BJ (cell line): ENCODE measurements at regions not wholly inside any gene's neighbourhood (a gene's known extent, or its start where the extent isn't known, plus 50 kb on each side); places are given as distances from the start of the nearest gene placed in this dataset.
"Not testable (repeated sequence)": the region's sequence is repeated elsewhere in the genome, so short reads cannot be mapped to it uniquely, and the experiment has no call there.

Experiments used
- CTCF ChIA-PET: fragments of 350-600 bp; formaldehyde crosslinking; extraction: SDS; loops from one replicate; lab custom pipeline; 2021; ENCODE audit warnings: antibody characterized with exemption, inconsistent platforms; lab: Yijun Ruan, JAX
- POLR2A ChIA-PET: fragments of 300-600 bp; sonication (Branson Sonifier 250); formaldehyde crosslinking; extraction: SDS; loops from one replicate; lab custom pipeline; 2021; ENCODE audit warnings: antibody characterized with exemption; lab: Charles Lee
- DNase-seq: peaks from one replicate; pipeline ENCODE4 v3.0.0-alpha.2; 2011; ENCODE audit warnings: low read depth
- H3K27me3 ChIP-seq: 2 replicates; pipeline ENCODE4 v1.6.0; 2011; ENCODE audit warnings: low read length; ENCODE audit not compliant: control insufficient read depth, insufficient read depth
- H3K36me3 ChIP-seq: 2 replicates; pipeline ENCODE4 v1.5.1; 2011; ENCODE audit warnings: low read length; ENCODE audit not compliant: control insufficient read depth, insufficient read depth
- H3K4me3 ChIP-seq: 2 replicates; pipeline ENCODE4 v1.5.1; 2011; ENCODE audit warnings: low read depth, mild to moderate bottlenecking, control low read depth, low read length
- TF ChIP-seq, protein P1 (sequence below): IDR thresholded peaks from 2 replicates; pipeline ENCODE4 v1.5.1; 2011; ENCODE audit warnings: low read depth, mild to moderate bottlenecking, control low read depth, inconsistent platforms, low read length, moderate library complexity; ENCODE audit not compliant: insufficient read depth

DNA sequence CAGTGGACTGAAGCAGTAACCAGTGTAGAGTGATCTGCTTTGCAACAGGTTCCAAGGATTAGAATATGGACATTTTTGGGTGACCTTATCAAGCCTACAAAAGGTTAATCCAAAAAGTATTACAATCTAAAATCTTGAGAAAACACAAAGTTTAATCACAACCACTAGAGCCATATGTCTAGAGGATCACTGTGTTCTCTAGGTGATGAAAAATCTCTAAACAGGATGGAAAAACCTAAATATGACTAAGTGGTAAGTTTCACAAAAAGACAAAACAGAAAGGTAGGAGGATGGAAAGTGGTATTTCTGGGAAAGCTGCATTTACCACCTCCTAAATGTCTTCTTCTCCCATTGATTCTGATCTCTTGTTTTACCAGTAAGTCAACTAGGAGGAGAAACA, 411.1 kb upstream of the CXADR start:
- no peak for DNase-seq
- POLR2A ChIA-PET, result no interaction called here
- Histone ChIP-seq H3K27me3 (no peaks in the 10 kb centered on the region), H3K4me3 (no peak overlapping the region), H3K36me3 (no peaks in the 10 kb centered on the region)
- CTCF ChIA-PET, result no interaction called here
- TF ChIP-seq, protein P1, sequence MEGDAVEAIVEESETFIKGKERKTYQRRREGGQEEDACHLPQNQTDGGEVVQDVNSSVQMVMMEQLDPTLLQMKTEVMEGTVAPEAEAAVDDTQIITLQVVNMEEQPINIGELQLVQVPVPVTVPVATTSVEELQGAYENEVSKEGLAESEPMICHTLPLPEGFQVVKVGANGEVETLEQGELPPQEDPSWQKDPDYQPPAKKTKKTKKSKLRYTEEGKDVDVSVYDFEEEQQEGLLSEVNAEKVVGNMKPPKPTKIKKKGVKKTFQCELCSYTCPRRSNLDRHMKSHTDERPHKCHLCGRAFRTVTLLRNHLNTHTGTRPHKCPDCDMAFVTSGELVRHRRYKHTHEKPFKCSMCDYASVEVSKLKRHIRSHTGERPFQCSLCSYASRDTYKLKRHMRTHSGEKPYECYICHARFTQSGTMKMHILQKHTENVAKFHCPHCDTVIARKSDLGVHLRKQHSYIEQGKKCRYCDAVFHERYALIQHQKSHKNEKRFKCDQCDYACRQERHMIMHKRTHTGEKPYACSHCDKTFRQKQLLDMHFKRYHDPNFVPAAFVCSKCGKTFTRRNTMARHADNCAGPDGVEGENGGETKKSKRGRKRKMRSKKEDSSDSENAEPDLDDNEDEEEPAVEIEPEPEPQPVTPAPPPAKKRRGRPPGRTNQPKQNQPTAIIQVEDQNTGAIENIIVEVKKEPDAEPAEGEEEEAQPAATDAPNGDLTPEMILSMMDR, result no peak

DNA sequence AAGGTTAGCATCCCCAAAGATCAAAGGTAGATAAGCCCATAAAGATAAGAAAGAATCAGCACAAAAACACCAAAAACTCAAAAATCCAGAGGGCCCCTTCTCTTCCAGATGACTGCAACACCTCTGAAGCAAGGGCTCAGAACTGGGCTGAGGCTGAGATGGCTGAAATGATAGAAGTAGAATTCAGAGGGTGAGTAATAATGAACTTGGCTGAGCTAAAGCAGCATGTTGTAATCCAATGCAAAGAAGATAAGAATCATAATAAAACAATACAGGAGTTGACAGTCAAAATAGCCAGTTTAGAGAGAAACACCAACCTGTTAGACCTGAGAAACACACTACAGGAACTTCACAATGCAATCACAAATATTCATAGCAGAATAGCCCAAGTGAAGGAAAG, 406.9 kb upstream of the CXADR start:
- H3K27me3 ChIP-seq, result no peaks in the 10 kb centered on the region
- CTCF ChIA-PET, result no interaction called here
- H3K4me3 ChIP-seq, result no peak overlapping the region
- POLR2A ChIA-PET, result no interaction called here
- no peak for DNase-seq
- no peaks in the 10 kb centered on the region for H3K36me3 ChIP-seq
- TF ChIP-seq, protein P1, result no peak

DNA sequence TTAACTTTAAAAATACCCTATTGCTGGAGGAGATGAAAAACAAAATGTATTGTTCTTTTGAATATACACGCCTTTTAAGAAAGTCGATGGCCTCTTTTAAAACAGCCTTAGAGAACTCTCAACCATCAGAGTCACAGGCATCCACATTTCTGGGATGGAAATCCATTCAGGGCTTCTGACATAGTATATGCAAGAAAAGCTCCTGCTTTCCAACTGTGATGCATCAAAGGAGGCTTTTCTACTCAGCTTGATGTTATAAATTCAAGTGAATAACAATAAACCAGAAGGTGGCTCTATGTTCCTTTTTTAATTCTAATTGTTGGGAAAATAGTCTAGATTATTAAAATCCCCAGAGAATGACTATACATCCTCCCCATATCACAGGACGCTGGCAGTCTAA, 398.8 kb upstream of the CXADR start:
- H3K36me3 ChIP-seq, result no peaks in the 10 kb centered on the region
- no peak overlapping the region for H3K4me3 ChIP-seq
- no peak for DNase-seq
- TF ChIP-seq, protein P1, result no peak
- no peaks in the 10 kb centered on the region for H3K27me3 ChIP-seq
- ChIA-PET POLR2A (no interaction called here), CTCF (no interaction called here)

DNA sequence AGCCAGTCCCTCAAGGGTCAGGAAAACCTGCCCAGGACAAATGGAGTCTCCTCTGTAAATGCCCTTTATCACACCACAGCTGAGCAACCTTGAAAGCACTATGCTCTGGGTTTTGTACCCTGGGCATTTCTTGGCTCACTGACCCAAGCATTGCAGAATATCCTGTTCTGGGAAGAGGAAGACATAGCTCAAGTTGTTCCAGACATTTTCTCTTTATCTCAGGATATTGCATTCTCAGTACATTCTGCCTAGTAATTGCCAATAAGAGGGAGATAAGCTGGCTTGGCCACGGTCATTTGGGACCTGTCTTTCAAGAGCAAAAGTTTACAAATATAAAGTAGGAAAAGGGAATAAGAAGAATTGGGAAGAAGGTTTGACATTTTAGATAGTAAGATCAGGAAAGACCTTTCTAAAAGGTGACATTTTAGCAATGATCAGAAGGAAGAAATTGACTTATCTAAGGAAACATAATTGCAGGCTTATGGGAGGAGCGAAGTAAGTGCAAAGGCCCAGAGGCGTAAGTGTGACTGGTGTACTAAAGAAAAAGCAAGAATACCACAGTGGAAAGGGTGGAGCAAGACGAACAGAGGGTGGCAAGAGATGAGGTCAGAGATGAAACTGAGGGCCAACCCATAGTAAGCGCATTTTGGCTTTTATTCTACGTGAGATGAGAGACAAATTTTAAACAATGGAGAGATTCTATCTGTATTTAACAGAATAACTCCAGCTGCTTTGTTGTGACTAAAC, 394.0 kb upstream of the CXADR start:
- ChIA-PET POLR2A (no interaction called here), CTCF (no interaction called here)
- DNase-seq, result no peak

DNA sequence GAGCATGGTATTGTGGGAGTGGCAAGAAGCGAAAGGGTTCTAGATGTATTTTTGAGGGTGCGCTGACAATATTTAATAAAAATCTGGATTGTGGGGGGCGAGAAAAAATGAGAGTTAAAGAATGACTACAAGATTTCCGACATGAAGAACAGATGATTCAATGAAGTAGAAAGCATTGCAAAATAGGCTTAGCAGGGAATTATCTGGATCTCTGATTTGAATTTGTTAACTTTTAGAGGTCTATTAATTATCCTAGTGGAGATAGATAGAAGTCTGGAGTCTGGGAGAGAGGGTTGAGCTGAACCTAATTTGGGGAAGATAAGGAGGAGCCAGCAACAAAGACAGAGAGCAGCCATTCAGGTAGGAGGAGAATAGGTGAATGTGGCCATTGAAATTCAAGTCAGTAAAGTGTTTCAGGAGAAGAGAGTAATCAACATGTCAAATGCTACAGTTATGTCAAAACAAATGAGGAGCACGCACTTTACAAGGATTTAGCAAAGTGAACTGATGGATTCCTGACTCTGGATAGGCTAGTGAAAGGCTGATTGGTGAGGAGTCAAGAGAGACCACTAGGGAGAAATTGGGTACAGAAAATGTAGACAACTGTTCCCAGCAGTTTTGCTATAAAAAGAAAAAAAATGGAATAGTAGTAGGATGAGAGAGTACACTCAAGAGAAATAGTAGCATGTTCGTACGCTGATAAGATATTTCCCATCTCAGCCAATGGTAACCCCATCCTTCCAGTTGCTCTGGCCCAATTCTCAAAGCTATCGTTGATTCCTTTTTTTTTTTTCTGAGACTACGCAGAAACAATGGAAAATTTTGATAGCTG, 393.2 kb upstream of the CXADR start:
- no peak for DNase-seq
- Histone ChIP-seq H3K4me3 (no peak overlapping the region), H3K36me3 (no peaks in the 10 kb centered on the region), H3K27me3 (no peaks in the 10 kb centered on the region)
- CTCF ChIA-PET, result no interaction called here
- TF ChIP-seq, protein P1, result no peak
- POLR2A ChIA-PET, result no interaction called here

More for the DNA sequence above, 394.0 kb upstream of the CXADR start:
- no peak overlapping the region for H3K4me3 ChIP-seq
- H3K36me3 ChIP-seq, result no peaks in the 10 kb centered on the region
- TF ChIP-seq, protein P1, result no peak
- H3K27me3 ChIP-seq, result no peaks in the 10 kb centered on the region

DNA sequence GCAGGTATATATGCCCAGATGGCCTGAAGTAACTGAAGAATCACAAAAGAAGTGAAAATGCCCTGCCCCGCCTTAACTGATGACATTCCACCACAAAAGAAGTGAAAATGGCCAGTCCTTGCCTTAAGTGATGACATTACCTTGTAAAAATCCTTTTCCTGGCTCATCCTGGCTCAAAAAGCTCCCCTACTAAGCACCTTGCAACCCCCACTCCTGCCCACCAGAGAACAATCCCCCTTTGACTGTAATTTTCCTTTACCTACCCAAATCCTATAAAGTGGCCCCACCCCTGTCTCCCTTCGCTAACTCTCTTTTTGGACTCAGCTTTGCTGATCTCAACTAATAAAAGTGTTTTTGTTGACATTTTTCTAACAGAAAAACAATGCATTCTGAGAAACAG, 385.4 kb upstream of the CXADR start:
- H3K36me3 ChIP-seq, H3K27me3 ChIP-seq, H3K4me3 ChIP-seq, CTCF ChIA-PET, POLR2A ChIA-PET, DNase-seq: not testable (repeated sequence)
